ENCODE measurements at regions not wholly inside any gene's neighbourhood (a gene's known extent, or its start where the extent isn't known, plus 50 kb on each side); places are given as distances from the start of the nearest gene placed in this dataset.

DNA sequence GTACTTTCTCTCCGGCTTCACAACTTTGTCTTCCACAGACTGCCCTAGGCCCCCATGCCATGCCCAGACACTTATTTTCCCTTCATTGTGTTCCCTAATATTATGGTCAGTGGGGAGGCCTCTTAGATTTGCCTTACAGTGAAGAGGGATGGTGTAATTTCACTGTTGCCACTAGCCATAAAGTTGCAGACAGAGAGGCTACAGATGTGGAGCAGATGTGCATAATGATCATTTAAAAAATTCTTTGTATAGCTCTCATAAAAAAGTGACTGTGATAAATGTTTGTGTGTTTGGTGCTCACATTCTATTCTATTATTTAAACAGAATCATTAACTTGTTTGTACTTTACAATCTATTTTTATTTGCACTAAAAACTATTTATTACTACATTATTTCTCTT, 67.5 kb upstream of the FN1 start:
- Histone ChIP-seq H3K9me3 (no peaks in the 10 kb centered on the region), H3K27ac (no peak overlapping the region), H3K27me3 (no peaks in the 10 kb centered on the region), H3K4me3 (no peak overlapping the region), H3K4me1 (no peaks in the 10 kb centered on the region), H3K36me3 (no peaks in the 10 kb centered on the region)
- intact Hi-C loops (cut with DNase I; ENCODE audit: low total_unique reads): no loop called here
- TF ChIP-seq POLR2AphosphoS5 (IDR thresholded peaks at IDR 0.05) (no peak), POLR2A (IDR thresholded peaks at IDR 0.05) (no peak)
- DNase-seq (ENCODE audit: low spot score in 2 of 2): no peak

GRCh38 chr2:215500466-215500865, 64.6 kb upstream of the FN1 start:
- no peaks in the 10 kb centered on the region for H3K36me3 ChIP-seq
- no peaks in the 10 kb centered on the region for H3K4me1 ChIP-seq
- intact Hi-C loops (cut with DNase I; ENCODE audit: low total_unique reads): no loop called here
- no peak for DNase-seq (ENCODE audit: low spot score in 2 of 2)
- no peaks in the 10 kb centered on the region for H3K9me3 ChIP-seq
- no peaks in the 10 kb centered on the region for H3K27me3 ChIP-seq
- no peak for TF ChIP-seq CTCF (IDR thresholded peaks at IDR 0.05)
- no peak for TF ChIP-seq POLR2AphosphoS5 (IDR thresholded peaks at IDR 0.05)
- no peak for TF ChIP-seq POLR2A (IDR thresholded peaks at IDR 0.05)
- no peak overlapping the region for H3K27ac ChIP-seq
- H3K4me3 ChIP-seq: no peak overlapping the region

DNA sequence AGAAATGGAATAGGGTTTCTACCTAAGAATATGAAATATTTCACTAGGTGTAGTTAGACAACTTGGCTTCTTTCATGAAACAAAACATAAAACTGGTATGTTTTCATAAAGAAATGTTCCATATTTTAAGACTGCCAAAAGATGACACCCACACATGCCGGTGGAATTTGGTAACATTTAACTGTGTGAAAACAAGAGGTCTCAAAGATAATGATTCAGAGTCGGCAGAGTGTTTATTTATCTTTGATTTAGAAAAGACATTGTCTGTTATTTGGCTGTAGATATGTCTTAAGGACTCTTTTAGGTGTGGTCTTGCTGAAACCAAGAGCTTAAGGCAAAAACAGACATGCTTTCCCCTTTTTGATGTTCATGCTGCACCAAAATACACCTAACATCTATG, 63.5 kb upstream of the FN1 start:
- H3K36me3 ChIP-seq: no peaks in the 10 kb centered on the region
- H3K9me3 ChIP-seq: no peaks in the 10 kb centered on the region
- no peak overlapping the region for H3K4me3 ChIP-seq
- H3K27me3 ChIP-seq: no peaks in the 10 kb centered on the region
- DNase-seq (ENCODE audit: low spot score in 2 of 2): no peak
- H3K27ac ChIP-seq: no peak overlapping the region
- H3K4me1 ChIP-seq: no peaks in the 10 kb centered on the region
- TF ChIP-seq POLR2A (IDR thresholded peaks at IDR 0.05): no peak
- TF ChIP-seq CTCF (IDR thresholded peaks at IDR 0.05): no peak
- no peak for TF ChIP-seq POLR2AphosphoS5 (IDR thresholded peaks at IDR 0.05)
- intact Hi-C loops (cut with DNase I; ENCODE audit: low total_unique reads): no loop called here

- no peaks in the 10 kb centered on the region for H3K4me1 ChIP-seq
- H3K4me3 ChIP-seq: no peak overlapping the region
- no peak for DNase-seq (ENCODE audit: low spot score in 2 of 2)
- intact Hi-C loops (cut with DNase I; ENCODE audit: low total_unique reads): no loop called here
- no peaks in the 10 kb centered on the region for H3K9me3 ChIP-seq
- H3K27ac ChIP-seq: no peak overlapping the region
- H3K27me3 ChIP-seq: no peaks in the 10 kb centered on the region
- no peak for TF ChIP-seq POLR2AphosphoS5 (IDR thresholded peaks at IDR 0.05)
- no peak for TF ChIP-seq POLR2A (IDR thresholded peaks at IDR 0.05)
- TF ChIP-seq CTCF (IDR thresholded peaks at IDR 0.05): no peak
- no peaks in the 10 kb centered on the region for H3K36me3 ChIP-seq
These were observed 62.6 kb upstream of the FN1 start for GRCh38 chr2:215498431-215498830.

DNA sequence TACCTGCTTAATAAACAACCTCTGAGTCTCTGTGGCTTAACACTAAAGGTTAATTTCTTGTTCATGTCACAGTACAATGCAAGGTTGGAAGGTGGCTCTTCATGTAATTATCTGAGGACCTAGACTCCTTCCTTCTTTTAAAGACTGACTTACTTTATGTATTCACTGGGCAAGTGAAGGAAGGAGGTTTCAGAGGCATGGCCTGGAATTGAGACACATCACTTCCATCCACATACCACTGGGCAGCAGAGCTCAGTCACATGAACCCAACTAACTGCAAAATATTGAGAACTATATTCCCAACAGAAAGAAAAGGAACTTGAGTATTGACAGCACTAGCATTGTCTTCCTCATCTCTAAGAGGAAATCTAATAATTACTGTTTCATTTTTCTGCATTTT, 57.5 kb upstream of the FN1 start:
- Histone ChIP-seq H3K4me1 (no peaks in the 10 kb centered on the region), H3K27me3 (no peaks in the 10 kb centered on the region), H3K27ac (no peak overlapping the region), H3K4me3 (no peak overlapping the region), H3K9me3 (no peaks in the 10 kb centered on the region), H3K36me3 (no peaks in the 10 kb centered on the region)
- intact Hi-C loops (cut with DNase I; ENCODE audit: low total_unique reads): no loop called here
- DNase-seq (ENCODE audit: low spot score in 2 of 2): no peak
- TF ChIP-seq CTCF (IDR thresholded peaks at IDR 0.05) (no peak), POLR2A (IDR thresholded peaks at IDR 0.05) (no peak), POLR2AphosphoS5 (IDR thresholded peaks at IDR 0.05) (no peak)

GRCh38 chr2:215489288-215489848, 53.5 kb upstream of the FN1 start:
- no peak overlapping the region for H3K4me3 ChIP-seq
- no peak for DNase-seq (ENCODE audit: low spot score in 2 of 2)
- no peak for TF ChIP-seq POLR2A (IDR thresholded peaks at IDR 0.05)
- no peak for TF ChIP-seq CTCF (IDR thresholded peaks at IDR 0.05)
- no peak for TF ChIP-seq POLR2AphosphoS5 (IDR thresholded peaks at IDR 0.05)
- no peak overlapping the region for H3K27ac ChIP-seq
- H3K27me3 ChIP-seq: no peaks in the 10 kb centered on the region
- no peaks in the 10 kb centered on the region for H3K4me1 ChIP-seq
- no peaks in the 10 kb centered on the region for H3K9me3 ChIP-seq
- H3K36me3 ChIP-seq: no peaks in the 10 kb centered on the region
- intact Hi-C loops (cut with DNase I; ENCODE audit: low total_unique reads): no loop called here
